ENCODE measurements at regions not wholly inside any gene's neighbourhood (a gene's known extent, or its start where the extent isn't known, plus 50 kb on each side); places are given as distances from the start of the nearest gene placed in this dataset.

GRCh38 chr10:120382360-120382759 lies 74.7 kb upstream of the PLPP4 start:
- no peak for TF ChIP-seq POLR2A (IDR thresholded peaks at IDR 0.05)
- no peak for TF ChIP-seq CTCF (IDR thresholded peaks at IDR 0.05)
- no peak for TF ChIP-seq POLR2AphosphoS5 (IDR thresholded peaks at IDR 0.05)
